GM23338 (cell line): ENCODE measurements at regions not wholly inside any gene's neighbourhood (a gene's known extent, or its start where the extent isn't known, plus 50 kb on each side); places are given as distances from the start of the nearest gene placed in this dataset.

ENCODE experiments used
- ATAC-seq: fragments of 200-7000 bp; cut with Tn5 transposase; 3 replicates; pipeline ENCODE4 v1.9.1; 2020
- DNase-seq: peaks from one replicate; pipeline ENCODE4 v3.0.0-alpha.2; 2015; ENCODE audit warnings: low spot score
- H2AFZ ChIP-seq: fragments of 200-600 bp; sonication (generic); 2 replicates; pipeline ENCODE4 v1.8.0; 2016; ENCODE audit warnings: antibody characterized with exemption, mild to moderate bottlenecking, moderate library complexity
- H3F3A ChIP-seq: fragments of 200-600 bp; sonication (generic); replicated peaks from 2 replicates; pipeline ENCODE4 v1.8.0; 2017; ENCODE audit warnings: antibody characterized with exemption, mixed run types, low read depth
- H3K27ac ChIP-seq: fragments of 200-600 bp; sonication (generic); 2 replicates; pipeline ENCODE4 v1.6.1; 2016; ENCODE audit warnings: low read depth
- H3K27me3 ChIP-seq: fragments of 200-600 bp; sonication (generic); 2 replicates; pipeline ENCODE4 v1.8.0; 2016; ENCODE audit warnings: mild to moderate bottlenecking, mixed run types, moderate library complexity; ENCODE audit not compliant: insufficient read depth
- H3K36me3 ChIP-seq: fragments of 200-600 bp; sonication (generic); 2 replicates; pipeline ENCODE4 v1.8.0; 2016; ENCODE audit warnings: mild to moderate bottlenecking; ENCODE audit not compliant: insufficient read depth
- H3K4me1 ChIP-seq: fragments of 200-600 bp; sonication (generic); 2 replicates; pipeline ENCODE4 v1.8.0; 2016; ENCODE audit warnings: mild to moderate bottlenecking, moderate library complexity; ENCODE audit not compliant: insufficient read depth
- H3K4me2 ChIP-seq: fragments of 200-600 bp; sonication (generic); 2 replicates; pipeline ENCODE4 v1.7.1; 2017; ENCODE audit warnings: mixed run types
- H3K4me3 ChIP-seq: fragments of 200-600 bp; sonication (generic); 2 replicates; pipeline ENCODE4 v1.6.1; 2016; ENCODE audit warnings: mixed run types
- H3K79me2 ChIP-seq: fragments of 200-600 bp; sonication (generic); replicated peaks from 2 replicates; pipeline ENCODE4 v1.8.0; 2017; ENCODE audit warnings: mild to moderate bottlenecking; ENCODE audit not compliant: insufficient read depth
- H3K9me2 ChIP-seq: fragments of 200-600 bp; sonication (generic); 2 replicates; pipeline ENCODE4 v1.8.0; 2017; ENCODE audit not compliant: insufficient read depth
- H4K20me1 ChIP-seq: fragments of 200-600 bp; sonication (generic); replicated peaks from 2 replicates; pipeline ENCODE4 v1.8.0; 2017; ENCODE audit warnings: mild to moderate bottlenecking; ENCODE audit not compliant: insufficient read depth
- H3K27ac Mint-ChIP-seq: 2 replicates; pipeline ENCODE4 v1.8.0; 2020; ENCODE audit warnings: inconsistent platforms, mild to moderate bottlenecking, moderate library complexity, mixed read lengths
- H3K27me3 Mint-ChIP-seq: 3 replicates; pipeline ENCODE4 v1.8.0; 2022; ENCODE audit warnings: low read depth, mild to moderate bottlenecking, moderate library complexity, mixed read lengths, inconsistent platforms; ENCODE audit not compliant: insufficient read depth, poor library complexity
- H3K36me3 Mint-ChIP-seq: 3 replicates; pipeline ENCODE4 v1.8.0; 2021; ENCODE audit warnings: low read depth, mild to moderate bottlenecking, inconsistent platforms, moderate library complexity, mixed read lengths
- H3K4me1 Mint-ChIP-seq: 3 replicates; pipeline ENCODE4 v1.8.0; 2020; ENCODE audit warnings: mild to moderate bottlenecking, inconsistent platforms, mixed read lengths
- H3K4me3 Mint-ChIP-seq: 3 replicates; pipeline ENCODE4 v1.8.0; 2021; ENCODE audit warnings: moderate library complexity, mild to moderate bottlenecking, inconsistent platforms, mixed read lengths
- H3K9me3 Mint-ChIP-seq: 3 replicates; pipeline ENCODE4 v1.8.0; 2020; ENCODE audit warnings: moderate library complexity, mild to moderate bottlenecking, inconsistent platforms, mixed read lengths
- CREB1 ChIP-seq: fragments of 250-450 bp; sonication (Bioruptor Pico); IDR thresholded peaks from 2 replicates; pipeline ENCODE4 v1.5.0; 2020; ENCODE audit warnings: low read depth, mild to moderate bottlenecking, moderate library complexity
- EZH2 ChIP-seq: fragments of 200-600 bp; sonication (generic); IDR thresholded peaks from one replicate; pipeline ENCODE4 v1.8.0; 2017; ENCODE audit warnings: antibody characterized with exemption, mild to moderate bottlenecking, low read depth; ENCODE audit not compliant: unreplicated experiment
- JUNB ChIP-seq: IDR thresholded peaks from one replicate; pipeline ENCODE4 v1.6.1; 2016; ENCODE audit warnings: antibody characterized with exemption; ENCODE audit not compliant: unreplicated experiment
- NANOG ChIP-seq: IDR thresholded peaks from 2 replicates; pipeline ENCODE4 v1.6.1; 2016; ENCODE audit warnings: antibody characterized with exemption, borderline replicate concordance
- POLR2AphosphoS5 ChIP-seq: IDR thresholded peaks from 2 replicates; pipeline ENCODE4 v1.6.1; 2016; ENCODE audit warnings: antibody characterized with exemption, low read depth
- ZNF114 ChIP-seq: fragments of 250-450 bp; sonication (Bioruptor Pico); IDR thresholded peaks from 2 replicates; pipeline ENCODE4 v1.5.0; 2020; ENCODE audit warnings: mild to moderate bottlenecking, moderate library complexity
- ZNF331 ChIP-seq: fragments of 250-450 bp; sonication (Bioruptor Pico); IDR thresholded peaks from 2 replicates; pipeline ENCODE4 v1.5.0; 2020; ENCODE audit warnings: low read depth, mild to moderate bottlenecking, moderate library complexity
- TF ChIP-seq, protein P1 (sequence below), 2 experiments: fragments of 200-600 bp in 1 of 2; sonication (generic) in 1 of 2; conservative IDR thresholded peaks; 2 replicates each; pipeline versions ENCODE4 v1.5.1 to v1.6.1; 2016 to 2017; ENCODE audit warnings: antibody characterized with exemption in 2 of 2, low read depth in 2 of 2, mild to moderate bottlenecking in 2 of 2, moderate library complexity in 1 of 2
- TF ChIP-seq, protein P2 (sequence below): IDR thresholded peaks from 2 replicates; pipeline ENCODE4 v1.6.1; 2016; ENCODE audit warnings: antibody characterized with exemption
- TF ChIP-seq, protein P3 (sequence below): fragments of 250-450 bp; sonication (Bioruptor Pico); IDR thresholded peaks from 2 replicates; pipeline ENCODE4 v1.5.0; 2020; ENCODE audit warnings: mild to moderate bottlenecking, moderate library complexity
- TF ChIP-seq, protein P4 (sequence below): IDR thresholded peaks from one replicate; pipeline ENCODE4 v1.6.1; 2018; ENCODE audit warnings: antibody characterized with exemption; ENCODE audit not compliant: unreplicated experiment

DNA sequence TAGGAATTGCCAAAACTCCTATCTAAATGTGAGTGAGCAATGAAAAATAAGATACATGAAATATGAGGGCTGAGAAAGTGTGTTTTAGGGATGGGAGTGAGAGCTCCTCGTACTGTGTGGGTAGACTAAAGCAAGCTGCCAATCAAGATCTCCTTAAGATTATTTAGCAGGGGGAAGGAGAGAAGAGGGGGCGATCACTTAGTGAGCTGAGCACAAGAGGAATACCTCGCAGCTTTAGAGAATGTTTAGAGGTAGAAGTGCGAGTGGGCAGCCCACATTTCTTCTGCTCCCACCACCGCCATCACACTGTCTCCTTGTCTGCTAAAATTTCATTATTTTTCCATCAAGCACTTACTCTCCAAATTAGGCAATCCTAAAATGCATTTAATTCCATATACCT lies 312.6 kb downstream of the ALDH8A1 start:
- Histone ChIP-seq H3K9me2 (no peaks in the 10 kb centered on the region), H3K36me3 (no peaks in the 10 kb centered on the region), H3K4me1 (peaks cover 12% of the 10 kb centered on the region; the same call in 1 of the 2 replicates), H2AFZ (peak overlapping the region; percentile 67; the same call in 1 of the 2 replicates), H3K27me3 (no peaks in the 10 kb centered on the region), H3K4me3 (no peak overlapping the region), H3K27ac (no peak overlapping the region), H3F3A (no peaks in the 10 kb centered on the region), H3K79me2 (no peaks in the 10 kb centered on the region), H3K4me2 (no peak overlapping the region), H4K20me1 (no peaks in the 10 kb centered on the region)
- H3K4me3 Mint-ChIP-seq, result no peak overlapping the region
- H3K9me3 Mint-ChIP-seq, result peaks cover 4% of the 10 kb centered on the region; the same call in 1 of the 3 replicates
- H3K27me3 Mint-ChIP-seq, result no peaks in the 10 kb centered on the region
- H3K27ac Mint-ChIP-seq, result peak overlapping the region; percentile 85
- H3K36me3 Mint-ChIP-seq, result peaks cover 5% of the 10 kb centered on the region; the same call in 1 of the 3 replicates
- peaks cover 24% of the 10 kb centered on the region for H3K4me1 Mint-ChIP-seq
- ATAC-seq (no peak), DNase-seq (no peak)
- TF ChIP-seq, protein P1, sequence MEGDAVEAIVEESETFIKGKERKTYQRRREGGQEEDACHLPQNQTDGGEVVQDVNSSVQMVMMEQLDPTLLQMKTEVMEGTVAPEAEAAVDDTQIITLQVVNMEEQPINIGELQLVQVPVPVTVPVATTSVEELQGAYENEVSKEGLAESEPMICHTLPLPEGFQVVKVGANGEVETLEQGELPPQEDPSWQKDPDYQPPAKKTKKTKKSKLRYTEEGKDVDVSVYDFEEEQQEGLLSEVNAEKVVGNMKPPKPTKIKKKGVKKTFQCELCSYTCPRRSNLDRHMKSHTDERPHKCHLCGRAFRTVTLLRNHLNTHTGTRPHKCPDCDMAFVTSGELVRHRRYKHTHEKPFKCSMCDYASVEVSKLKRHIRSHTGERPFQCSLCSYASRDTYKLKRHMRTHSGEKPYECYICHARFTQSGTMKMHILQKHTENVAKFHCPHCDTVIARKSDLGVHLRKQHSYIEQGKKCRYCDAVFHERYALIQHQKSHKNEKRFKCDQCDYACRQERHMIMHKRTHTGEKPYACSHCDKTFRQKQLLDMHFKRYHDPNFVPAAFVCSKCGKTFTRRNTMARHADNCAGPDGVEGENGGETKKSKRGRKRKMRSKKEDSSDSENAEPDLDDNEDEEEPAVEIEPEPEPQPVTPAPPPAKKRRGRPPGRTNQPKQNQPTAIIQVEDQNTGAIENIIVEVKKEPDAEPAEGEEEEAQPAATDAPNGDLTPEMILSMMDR (conservative IDR thresholded peaks at IDR 0.05; ENCODE audit: low read depth in 2 of 2), result no peak
- TF ChIP-seq EZH2, result no peak
- TF ChIP-seq, protein P2, sequence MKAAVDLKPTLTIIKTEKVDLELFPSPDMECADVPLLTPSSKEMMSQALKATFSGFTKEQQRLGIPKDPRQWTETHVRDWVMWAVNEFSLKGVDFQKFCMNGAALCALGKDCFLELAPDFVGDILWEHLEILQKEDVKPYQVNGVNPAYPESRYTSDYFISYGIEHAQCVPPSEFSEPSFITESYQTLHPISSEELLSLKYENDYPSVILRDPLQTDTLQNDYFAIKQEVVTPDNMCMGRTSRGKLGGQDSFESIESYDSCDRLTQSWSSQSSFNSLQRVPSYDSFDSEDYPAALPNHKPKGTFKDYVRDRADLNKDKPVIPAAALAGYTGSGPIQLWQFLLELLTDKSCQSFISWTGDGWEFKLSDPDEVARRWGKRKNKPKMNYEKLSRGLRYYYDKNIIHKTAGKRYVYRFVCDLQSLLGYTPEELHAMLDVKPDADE, result no peak
- TF ChIP-seq ZNF114 (CRISPR knock-in tag), result no peak
- no peak for TF ChIP-seq CREB1 (CRISPR knock-in tag)
- TF ChIP-seq, protein P3, sequence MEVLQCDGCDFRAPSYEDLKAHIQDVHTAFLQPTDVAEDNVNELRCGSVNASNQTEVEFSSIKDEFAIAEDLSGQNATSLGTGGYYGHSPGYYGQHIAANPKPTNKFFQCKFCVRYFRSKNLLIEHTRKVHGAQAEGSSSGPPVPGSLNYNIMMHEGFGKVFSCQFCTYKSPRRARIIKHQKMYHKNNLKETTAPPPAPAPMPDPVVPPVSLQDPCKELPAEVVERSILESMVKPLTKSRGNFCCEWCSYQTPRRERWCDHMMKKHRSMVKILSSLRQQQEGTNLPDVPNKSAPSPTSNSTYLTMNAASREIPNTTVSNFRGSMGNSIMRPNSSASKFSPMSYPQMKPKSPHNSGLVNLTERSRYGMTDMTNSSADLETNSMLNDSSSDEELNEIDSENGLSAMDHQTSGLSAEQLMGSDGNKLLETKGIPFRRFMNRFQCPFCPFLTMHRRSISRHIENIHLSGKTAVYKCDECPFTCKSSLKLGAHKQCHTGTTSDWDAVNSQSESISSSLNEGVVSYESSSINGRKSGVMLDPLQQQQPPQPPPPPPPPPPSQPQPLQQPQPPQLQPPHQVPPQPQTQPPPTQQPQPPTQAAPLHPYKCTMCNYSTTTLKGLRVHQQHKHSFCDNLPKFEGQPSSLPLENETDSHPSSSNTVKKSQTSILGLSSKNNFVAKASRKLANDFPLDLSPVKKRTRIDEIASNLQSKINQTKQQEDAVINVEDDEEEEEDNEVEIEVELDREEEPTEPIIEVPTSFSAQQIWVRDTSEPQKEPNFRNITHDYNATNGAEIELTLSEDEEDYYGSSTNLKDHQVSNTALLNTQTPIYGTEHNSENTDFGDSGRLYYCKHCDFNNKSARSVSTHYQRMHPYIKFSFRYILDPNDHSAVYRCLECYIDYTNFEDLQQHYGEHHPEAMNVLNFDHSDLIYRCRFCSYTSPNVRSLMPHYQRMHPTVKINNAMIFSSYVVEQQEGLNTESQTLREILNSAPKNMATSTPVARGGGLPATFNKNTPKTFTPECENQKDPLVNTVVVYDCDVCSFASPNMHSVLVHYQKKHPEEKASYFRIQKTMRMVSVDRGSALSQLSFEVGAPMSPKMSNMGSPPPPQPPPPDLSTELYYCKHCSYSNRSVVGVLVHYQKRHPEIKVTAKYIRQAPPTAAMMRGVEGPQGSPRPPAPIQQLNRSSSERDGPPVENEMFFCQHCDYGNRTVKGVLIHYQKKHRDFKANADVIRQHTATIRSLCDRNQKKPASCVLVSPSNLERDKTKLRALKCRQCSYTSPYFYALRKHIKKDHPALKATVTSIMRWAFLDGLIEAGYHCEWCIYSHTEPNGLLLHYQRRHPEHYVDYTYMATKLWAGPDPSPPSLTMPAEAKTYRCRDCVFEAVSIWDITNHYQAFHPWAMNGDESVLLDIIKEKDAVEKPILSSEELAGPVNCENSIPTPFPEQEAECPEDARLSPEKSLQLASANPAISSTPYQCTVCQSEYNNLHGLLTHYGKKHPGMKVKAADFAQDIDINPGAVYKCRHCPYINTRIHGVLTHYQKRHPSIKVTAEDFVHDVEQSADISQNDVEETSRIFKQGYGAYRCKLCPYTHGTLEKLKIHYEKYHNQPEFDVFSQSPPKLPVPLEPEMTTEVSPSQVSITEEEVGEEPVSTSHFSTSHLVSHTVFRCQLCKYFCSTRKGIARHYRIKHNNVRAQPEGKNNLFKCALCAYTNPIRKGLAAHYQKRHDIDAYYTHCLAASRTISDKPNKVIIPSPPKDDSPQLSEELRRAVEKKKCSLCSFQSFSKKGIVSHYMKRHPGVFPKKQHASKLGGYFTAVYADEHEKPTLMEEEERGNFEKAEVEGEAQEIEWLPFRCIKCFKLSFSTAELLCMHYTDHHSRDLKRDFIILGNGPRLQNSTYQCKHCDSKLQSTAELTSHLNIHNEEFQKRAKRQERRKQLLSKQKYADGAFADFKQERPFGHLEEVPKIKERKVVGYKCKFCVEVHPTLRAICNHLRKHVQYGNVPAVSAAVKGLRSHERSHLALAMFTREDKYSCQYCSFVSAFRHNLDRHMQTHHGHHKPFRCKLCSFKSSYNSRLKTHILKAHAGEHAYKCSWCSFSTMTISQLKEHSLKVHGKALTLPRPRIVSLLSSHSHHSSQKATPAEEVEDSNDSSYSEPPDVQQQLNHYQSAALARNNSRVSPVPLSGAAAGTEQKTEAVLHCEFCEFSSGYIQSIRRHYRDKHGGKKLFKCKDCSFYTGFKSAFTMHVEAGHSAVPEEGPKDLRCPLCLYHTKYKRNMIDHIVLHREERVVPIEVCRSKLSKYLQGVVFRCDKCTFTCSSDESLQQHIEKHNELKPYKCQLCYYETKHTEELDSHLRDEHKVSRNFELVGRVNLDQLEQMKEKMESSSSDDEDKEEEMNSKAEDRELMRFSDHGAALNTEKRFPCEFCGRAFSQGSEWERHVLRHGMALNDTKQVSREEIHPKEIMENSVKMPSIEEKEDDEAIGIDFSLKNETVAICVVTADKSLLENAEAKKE (CRISPR knock-in tag), result no peak
- TF ChIP-seq POLR2AphosphoS5, result no peak
- TF ChIP-seq ZNF331 (CRISPR knock-in tag), result no peak
- TF ChIP-seq, protein P4, sequence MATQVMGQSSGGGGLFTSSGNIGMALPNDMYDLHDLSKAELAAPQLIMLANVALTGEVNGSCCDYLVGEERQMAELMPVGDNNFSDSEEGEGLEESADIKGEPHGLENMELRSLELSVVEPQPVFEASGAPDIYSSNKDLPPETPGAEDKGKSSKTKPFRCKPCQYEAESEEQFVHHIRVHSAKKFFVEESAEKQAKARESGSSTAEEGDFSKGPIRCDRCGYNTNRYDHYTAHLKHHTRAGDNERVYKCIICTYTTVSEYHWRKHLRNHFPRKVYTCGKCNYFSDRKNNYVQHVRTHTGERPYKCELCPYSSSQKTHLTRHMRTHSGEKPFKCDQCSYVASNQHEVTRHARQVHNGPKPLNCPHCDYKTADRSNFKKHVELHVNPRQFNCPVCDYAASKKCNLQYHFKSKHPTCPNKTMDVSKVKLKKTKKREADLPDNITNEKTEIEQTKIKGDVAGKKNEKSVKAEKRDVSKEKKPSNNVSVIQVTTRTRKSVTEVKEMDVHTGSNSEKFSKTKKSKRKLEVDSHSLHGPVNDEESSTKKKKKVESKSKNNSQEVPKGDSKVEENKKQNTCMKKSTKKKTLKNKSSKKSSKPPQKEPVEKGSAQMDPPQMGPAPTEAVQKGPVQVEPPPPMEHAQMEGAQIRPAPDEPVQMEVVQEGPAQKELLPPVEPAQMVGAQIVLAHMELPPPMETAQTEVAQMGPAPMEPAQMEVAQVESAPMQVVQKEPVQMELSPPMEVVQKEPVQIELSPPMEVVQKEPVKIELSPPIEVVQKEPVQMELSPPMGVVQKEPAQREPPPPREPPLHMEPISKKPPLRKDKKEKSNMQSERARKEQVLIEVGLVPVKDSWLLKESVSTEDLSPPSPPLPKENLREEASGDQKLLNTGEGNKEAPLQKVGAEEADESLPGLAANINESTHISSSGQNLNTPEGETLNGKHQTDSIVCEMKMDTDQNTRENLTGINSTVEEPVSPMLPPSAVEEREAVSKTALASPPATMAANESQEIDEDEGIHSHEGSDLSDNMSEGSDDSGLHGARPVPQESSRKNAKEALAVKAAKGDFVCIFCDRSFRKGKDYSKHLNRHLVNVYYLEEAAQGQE, result no peak
- no peak for TF ChIP-seq NANOG
- TF ChIP-seq JUNB, result no peak
